ENCODE measurements at regions not wholly inside any gene's neighbourhood (a gene's known extent, or its start where the extent isn't known, plus 50 kb on each side); places are given as distances from the start of the nearest gene placed in this dataset.

- TF ChIP-seq CTCF (IDR thresholded peaks at IDR 0.05) (no peak), POLR2A (IDR thresholded peaks at IDR 0.05) (no peak)
Measured at GRCh38 chr5:110908848-110909247, 162.7 kb upstream of the TSLP start.
